Neural crest cell (in vitro differentiated cells): ENCODE measurements at regions not wholly inside any gene's neighbourhood (a gene's known extent, or its start where the extent isn't known, plus 50 kb on each side); places are given as distances from the start of the nearest gene placed in this dataset.
"Not testable (repeated sequence)": the region's sequence is repeated elsewhere in the genome, so short reads cannot be mapped to it uniquely, and the experiment has no call there.

ENCODE experiments used
- DNase-seq: peaks from one replicate; pipeline ENCODE4 v3.0.0; 2021; ENCODE audit warnings: low read depth, mixed read lengths, low spot score
- H3K27ac Mint-ChIP-seq: one replicate; pipeline ENCODE4 v1.8.0; 2021; ENCODE audit warnings: mild to moderate bottlenecking, mixed read lengths; ENCODE audit not compliant: unreplicated experiment
- H3K27me3 Mint-ChIP-seq: 2 replicates; pipeline ENCODE4 v1.8.0; 2021; ENCODE audit warnings: low read depth, mild to moderate bottlenecking, mixed read lengths
- H3K36me3 Mint-ChIP-seq: 2 replicates; pipeline ENCODE4 v1.8.0; 2021; ENCODE audit warnings: low read depth, mild to moderate bottlenecking, mixed read lengths
- H3K4me1 Mint-ChIP-seq: 2 replicates; pipeline ENCODE4 v1.8.0; 2021; ENCODE audit warnings: mixed read lengths
- H3K4me3 Mint-ChIP-seq: one replicate; pipeline ENCODE4 v1.8.0; 2021; ENCODE audit warnings: mild to moderate bottlenecking, mixed read lengths
- H3K9me3 Mint-ChIP-seq: 2 replicates; pipeline ENCODE4 v1.8.0; 2021; ENCODE audit warnings: mixed read lengths
- CTCF ChIP-seq: fragments of 200-600 bp; sonication (generic); conservative IDR thresholded peaks from 2 replicates; pipeline ENCODE4 v1.5.0; 2021; ENCODE audit warnings: antibody characterized with exemption, mild to moderate bottlenecking

GRCh38 chr12:14219156-14219555, 146.3 kb upstream of the ATF7IP start:
- TF ChIP-seq CTCF = no peak
- peaks cover 7% of the 10 kb centered on the region for H3K9me3 Mint-ChIP-seq
- no peaks in the 10 kb centered on the region for H3K4me1 Mint-ChIP-seq
- DNase-seq = no peak
- no peak overlapping the region for H3K4me3 Mint-ChIP-seq
- no peaks in the 10 kb centered on the region for H3K27me3 Mint-ChIP-seq
- H3K27ac Mint-ChIP-seq = no peak overlapping the region
- H3K36me3 Mint-ChIP-seq = peaks cover 4% of the 10 kb centered on the region

GRCh38 chr12:14219670-14220069, 145.8 kb upstream of the ATF7IP start:
- H3K4me3 Mint-ChIP-seq, H3K9me3 Mint-ChIP-seq, H3K4me1 Mint-ChIP-seq, H3K27ac Mint-ChIP-seq, H3K36me3 Mint-ChIP-seq, H3K27me3 Mint-ChIP-seq, DNase-seq: not testable (repeated sequence)

- no peak overlapping the region for H3K27ac Mint-ChIP-seq
- no peak for TF ChIP-seq CTCF
- H3K9me3 Mint-ChIP-seq = peaks cover 11% of the 10 kb centered on the region
- H3K4me1 Mint-ChIP-seq = no peaks in the 10 kb centered on the region
- no peak overlapping the region for H3K4me3 Mint-ChIP-seq
- no peak for DNase-seq
- peaks cover 6% of the 10 kb centered on the region for H3K36me3 Mint-ChIP-seq
- no peaks in the 10 kb centered on the region for H3K27me3 Mint-ChIP-seq
These were observed 140.4 kb upstream of the ATF7IP start for GRCh38 chr12:14225064-14225463.

GRCh38 chr12:14235176-14235575, 130.3 kb upstream of the ATF7IP start:
- H3K27me3 Mint-ChIP-seq, H3K4me3 Mint-ChIP-seq, H3K36me3 Mint-ChIP-seq, DNase-seq, H3K27ac Mint-ChIP-seq: not testable (repeated sequence)
- H3K9me3 Mint-ChIP-seq = peaks cover 11% of the 10 kb centered on the region
- peaks cover 12% of the 10 kb centered on the region for H3K4me1 Mint-ChIP-seq

GRCh38 chr12:14236641-14237040, 128.8 kb upstream of the ATF7IP start:
- H3K27me3 Mint-ChIP-seq, DNase-seq, H3K4me3 Mint-ChIP-seq, H3K27ac Mint-ChIP-seq, H3K36me3 Mint-ChIP-seq, H3K9me3 Mint-ChIP-seq: not testable (repeated sequence)
- peaks cover 20% of the 10 kb centered on the region for H3K4me1 Mint-ChIP-seq

- no peak for DNase-seq
- peak; percentile 94 for TF ChIP-seq CTCF
- Mint-ChIP-seq H3K9me3 (no peaks in the 10 kb centered on the region), H3K27me3 (no peaks in the 10 kb centered on the region), H3K4me1 (peaks cover 20% of the 10 kb centered on the region), H3K4me3 (no peak overlapping the region), H3K27ac (no peak overlapping the region), H3K36me3 (peaks cover 9% of the 10 kb centered on the region)
These were observed 127.2 kb upstream of the ATF7IP start for GRCh38 chr12:14238221-14238792.

GRCh38 chr12:14239350-14239934, 126.0 kb upstream of the ATF7IP start:
- Mint-ChIP-seq H3K9me3 (peaks cover 3% of the 10 kb centered on the region), H3K4me3 (peak overlapping the region; percentile 14), H3K27me3 (no peaks in the 10 kb centered on the region), H3K4me1 (peaks cover 23% of the 10 kb centered on the region), H3K27ac (peak overlapping the region; percentile 91), H3K36me3 (peaks cover 15% of the 10 kb centered on the region)
- TF ChIP-seq CTCF = peak; percentile 45
- peak; percentile 39 for DNase-seq
